IPS DF 6.9 (cell line): ENCODE measurements at regions not wholly inside any gene's neighbourhood (a gene's known extent, or its start where the extent isn't known, plus 50 kb on each side); places are given as distances from the start of the nearest gene placed in this dataset.

ENCODE experiments used
- DNase-seq: peaks from one replicate; pipeline ENCODE4 v3.0.0-alpha.2; 2013; ENCODE audit warnings: low read depth, low spot score
- H3K27ac ChIP-seq: one replicate; pipeline ENCODE4 v1.5.1; 2013; ENCODE audit warnings: low read length, control low read depth
- H3K27me3 ChIP-seq: 2 replicates; pipeline ENCODE4 v1.6.1; 2013; ENCODE audit warnings: mild to moderate bottlenecking, low read length; ENCODE audit not compliant: control insufficient read depth, insufficient read depth
- H3K36me3 ChIP-seq: 2 replicates; pipeline ENCODE4 v1.6.1; 2013; ENCODE audit warnings: low read length; ENCODE audit not compliant: control insufficient read depth, insufficient read depth
- H3K4me1 ChIP-seq: 2 replicates; pipeline ENCODE4 v1.6.1; 2013; ENCODE audit warnings: low read length; ENCODE audit not compliant: control insufficient read depth, insufficient read depth
- H3K4me3 ChIP-seq: 2 replicates; pipeline ENCODE4 v1.5.1; 2013; ENCODE audit warnings: mild to moderate bottlenecking, low read length
- H3K9me3 ChIP-seq: 2 replicates; pipeline ENCODE4 v1.6.1; 2013; ENCODE audit warnings: low read length, inconsistent platforms; ENCODE audit not compliant: control insufficient read depth, insufficient read depth
- WGBS: extraction: QIAGEN DNeasy Blood & Tissue Kit; methylation state at CpG from one replicate; pipeline ENCODE4 v1.1.7; 2013; ENCODE audit warnings: mixed read lengths, missing lambda C conversion rate; ENCODE audit not compliant: insufficient read length, insufficient coverage; 5-methylcytosine and 5-hydroxymethylcytosine counted together

- Histone ChIP-seq H3K4me3 (no peak overlapping the region), H3K9me3 (no peaks in the 10 kb centered on the region), H3K4me1 (peaks cover 2% of the 10 kb centered on the region; the same call in 1 of the 2 replicates), H3K36me3 (no peaks in the 10 kb centered on the region), H3K27me3 (no peaks in the 10 kb centered on the region), H3K27ac (no peak overlapping the region)
- WGBS = no CpG with 5 or more reads among the region's 10 CpGs
- DNase-seq = no peak
Measured at GRCh38 chr11:44452827-44453572, 112.5 kb upstream of the CD82 start.

DNA sequence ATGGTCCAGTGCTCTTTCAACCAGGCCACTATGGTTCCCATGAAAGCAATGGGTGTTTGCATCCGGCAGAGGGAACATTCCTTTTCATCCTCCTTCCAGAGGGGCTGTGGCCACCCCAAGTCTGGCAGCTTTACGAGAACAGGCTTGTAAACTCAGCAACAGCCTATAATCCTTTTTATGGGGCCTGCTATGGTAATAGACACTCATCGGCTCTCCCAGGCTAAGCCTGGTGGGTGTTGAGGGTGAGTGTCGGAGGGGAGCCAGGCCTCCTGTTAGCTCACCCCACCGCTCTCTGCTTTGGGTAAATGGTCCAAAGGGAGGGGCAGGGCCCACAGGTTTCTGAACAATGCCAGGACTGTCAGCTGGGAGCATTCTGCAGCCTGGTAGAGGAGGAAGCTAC is 111.6 kb upstream of the CD82 start:
- DNase-seq = no peak
- no peaks in the 10 kb centered on the region for H3K27me3 ChIP-seq
- peaks cover 2% of the 10 kb centered on the region; the same call in 1 of the 2 replicates for H3K4me1 ChIP-seq
- H3K4me3 ChIP-seq = no peak overlapping the region
- no peak overlapping the region for H3K27ac ChIP-seq
- no peaks in the 10 kb centered on the region for H3K36me3 ChIP-seq
- WGBS = no CpG with 5 or more reads among the region's 5 CpGs
- no peaks in the 10 kb centered on the region for H3K9me3 ChIP-seq

GRCh38 chr11:44454666-44455065 is 110.8 kb upstream of the CD82 start:
- WGBS = no CpG with 5 or more reads among the region's 4 CpGs
- no peaks in the 10 kb centered on the region for H3K9me3 ChIP-seq
- DNase-seq = no peak
- H3K36me3 ChIP-seq = no peaks in the 10 kb centered on the region
- H3K27ac ChIP-seq = no peak overlapping the region
- peaks cover 2% of the 10 kb centered on the region; the same call in 1 of the 2 replicates for H3K4me1 ChIP-seq
- no peaks in the 10 kb centered on the region for H3K27me3 ChIP-seq
- H3K4me3 ChIP-seq = no peak overlapping the region

DNA sequence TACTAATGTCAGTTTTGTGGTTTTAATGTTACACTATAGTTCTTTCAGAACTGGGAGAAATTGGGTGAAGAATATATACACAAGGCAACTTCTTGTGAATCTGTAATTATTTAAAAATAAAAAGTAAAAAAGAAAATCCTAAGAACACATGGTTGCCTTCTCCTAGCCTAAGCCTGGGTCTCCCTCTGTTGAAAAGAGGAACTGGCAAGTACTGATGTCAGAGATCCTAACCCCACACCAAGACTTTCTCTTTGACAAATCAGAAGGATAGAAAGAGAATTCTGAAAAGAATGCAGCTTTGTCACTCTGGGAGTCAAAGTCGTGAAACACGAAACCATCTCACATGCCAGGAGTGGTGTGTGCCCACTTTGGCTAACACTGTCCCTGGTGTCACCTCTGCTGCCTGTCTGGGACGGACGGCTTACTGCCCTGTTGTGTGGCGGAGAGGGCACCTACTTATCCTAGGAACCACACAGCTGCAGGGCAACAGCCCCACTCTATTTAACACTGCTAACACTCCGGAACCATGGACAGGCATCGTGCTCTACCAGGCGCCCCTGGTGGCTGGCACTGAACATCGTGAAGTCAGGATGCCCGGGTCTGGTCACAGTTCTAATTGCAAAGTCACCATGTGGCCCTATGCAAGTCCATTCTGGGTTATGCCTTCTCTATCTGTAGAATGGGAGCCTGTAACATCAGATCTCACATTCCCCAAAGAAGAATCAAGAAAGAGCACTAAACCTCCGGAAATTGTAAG is 108.7 kb upstream of the CD82 start:
- DNase-seq = no peak
- no CpG with 5 or more reads among the region's 11 CpGs for WGBS

GRCh38 chr11:44457862-44458261 is 107.6 kb upstream of the CD82 start:
- Histone ChIP-seq H3K4me3 (no peak overlapping the region), H3K27ac (no peak overlapping the region), H3K27me3 (no peaks in the 10 kb centered on the region), H3K4me1 (peaks cover 2% of the 10 kb centered on the region; the same call in 1 of the 2 replicates), H3K36me3 (no peaks in the 10 kb centered on the region; the same call in 1 of the 2 replicates), H3K9me3 (no peaks in the 10 kb centered on the region)
- no peak for DNase-seq

More for the DNA sequence above, 108.7 kb upstream of the CD82 start:
- Histone ChIP-seq H3K27me3 (no peaks in the 10 kb centered on the region), H3K4me3 (no peak overlapping the region), H3K27ac (no peak overlapping the region), H3K9me3 (no peaks in the 10 kb centered on the region), H3K36me3 (no peaks in the 10 kb centered on the region; the same call in 1 of the 2 replicates), H3K4me1 (peaks cover 2% of the 10 kb centered on the region; the same call in 1 of the 2 replicates)

GRCh38 chr11:44463751-44464150 is 101.7 kb upstream of the CD82 start:
- WGBS = no CpG with 5 or more reads among the region's 5 CpGs
- Histone ChIP-seq H3K36me3 (no peaks in the 10 kb centered on the region; the same call in 1 of the 2 replicates), H3K27me3 (no peaks in the 10 kb centered on the region), H3K4me3 (no peak overlapping the region), H3K9me3 (no peaks in the 10 kb centered on the region), H3K27ac (no peak overlapping the region), H3K4me1 (peaks cover 5% of the 10 kb centered on the region)
- no peak for DNase-seq

- Histone ChIP-seq H3K4me1 (peaks cover 5% of the 10 kb centered on the region), H3K9me3 (no peaks in the 10 kb centered on the region), H3K4me3 (no peak overlapping the region), H3K36me3 (no peaks in the 10 kb centered on the region; the same call in 1 of the 2 replicates), H3K27ac (no peak overlapping the region), H3K27me3 (no peaks in the 10 kb centered on the region)
- no peak for DNase-seq
- no CpG with 5 or more reads among the region's 1 CpG for WGBS
Measured at GRCh38 chr11:44464741-44465140, 100.7 kb upstream of the CD82 start.

DNA sequence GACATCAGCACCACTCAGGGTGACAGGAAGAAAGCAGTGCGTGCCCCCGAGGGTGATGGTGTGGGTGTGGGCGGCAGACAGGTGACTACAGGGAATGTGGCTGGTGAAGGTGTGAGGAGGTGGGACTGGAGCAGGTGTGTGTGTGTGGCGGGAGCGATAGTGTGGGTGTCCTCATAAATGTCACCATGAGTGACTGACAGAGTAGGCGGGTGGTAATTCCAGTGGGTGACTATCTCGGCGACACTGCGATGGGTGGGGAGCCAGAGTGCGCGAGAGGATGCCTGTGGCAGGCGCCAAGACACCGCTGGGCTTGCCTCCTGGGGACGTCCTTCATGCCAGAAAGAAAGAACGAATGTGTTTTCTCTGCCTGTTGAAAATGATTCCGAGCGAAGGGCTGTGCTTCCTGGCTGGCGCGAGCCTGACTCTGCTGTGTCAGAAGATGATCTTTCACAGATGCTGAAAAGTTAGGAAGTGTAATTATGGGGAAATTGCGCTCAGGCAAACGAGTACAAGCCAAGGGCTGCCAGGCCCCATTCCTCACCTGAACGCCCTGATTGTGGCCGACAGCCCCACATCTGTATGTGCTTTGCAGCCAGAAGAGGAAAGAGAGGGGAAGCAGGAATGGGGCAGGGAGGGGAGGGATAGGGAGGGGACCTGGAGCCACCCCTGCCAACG is 98.8 kb upstream of the CD82 start:
- Histone ChIP-seq H3K4me3 (no peak overlapping the region), H3K36me3 (no peaks in the 10 kb centered on the region), H3K4me1 (peaks cover 5% of the 10 kb centered on the region), H3K27me3 (no peaks in the 10 kb centered on the region), H3K27ac (no peak overlapping the region), H3K9me3 (no peaks in the 10 kb centered on the region)
- no peak for DNase-seq
- no CpG with 5 or more reads among the region's 24 CpGs for WGBS

GRCh38 chr11:44467413-44467812 is 98.0 kb upstream of the CD82 start:
- WGBS = no CpG with 5 or more reads among the region's 1 CpG
- no peak overlapping the region for H3K27ac ChIP-seq
- H3K4me1 ChIP-seq = peaks cover 5% of the 10 kb centered on the region
- H3K27me3 ChIP-seq = no peaks in the 10 kb centered on the region
- no peaks in the 10 kb centered on the region for H3K36me3 ChIP-seq
- no peak overlapping the region for H3K4me3 ChIP-seq
- no peaks in the 10 kb centered on the region for H3K9me3 ChIP-seq
- no peak for DNase-seq

- WGBS = no CpG with 5 or more reads among the region's 5 CpGs
- H3K27me3 ChIP-seq = no peaks in the 10 kb centered on the region
Measured at GRCh38 chr11:44467931-44468330, 97.5 kb upstream of the CD82 start.

More at GRCh38 chr11:44467931-44468330, 97.5 kb upstream of the CD82 start:
- Histone ChIP-seq H3K9me3 (no peaks in the 10 kb centered on the region), H3K4me1 (peaks cover 5% of the 10 kb centered on the region), H3K36me3 (no peaks in the 10 kb centered on the region), H3K4me3 (no peak overlapping the region), H3K27ac (no peak overlapping the region)
- no peak for DNase-seq
